Trophoblast cell (in vitro differentiated cells and primary cell): ENCODE measurements at regions not wholly inside any gene's neighbourhood (a gene's known extent, or its start where the extent isn't known, plus 50 kb on each side); places are given as distances from the start of the nearest gene placed in this dataset.

Experiments used
- DNase-seq, 2 donors: peaks; one replicate each; pipeline ENCODE4 v3.0.0-alpha.2; 2016
- H2AFZ ChIP-seq: 2 replicates; pipeline ENCODE4 v1.6.1; 2013; ENCODE audit warnings: low read length, moderate library complexity, mild to moderate bottlenecking; ENCODE audit not compliant: insufficient read depth, poor library complexity
- H2AK5ac ChIP-seq: 2 replicates; pipeline ENCODE4 v1.6.1; 2013; ENCODE audit warnings: mild to moderate bottlenecking, low read length
- H2BK120ac ChIP-seq: 2 replicates; pipeline ENCODE4 v1.6.1; 2013; ENCODE audit warnings: low read length, mild to moderate bottlenecking, moderate library complexity; ENCODE audit not compliant: insufficient read depth, poor library complexity
- H2BK12ac ChIP-seq: 2 replicates; pipeline ENCODE4 v1.6.1; 2013; ENCODE audit warnings: mild to moderate bottlenecking, low read length, moderate library complexity
- H2BK5ac ChIP-seq: 2 replicates; pipeline ENCODE4 v1.6.1; 2013; ENCODE audit warnings: low read length, low read depth, moderate library complexity, mild to moderate bottlenecking; ENCODE audit not compliant: poor library complexity
- H3K14ac ChIP-seq: 2 replicates; pipeline ENCODE4 v1.6.1; 2013; ENCODE audit warnings: mild to moderate bottlenecking, low read length
- H3K18ac ChIP-seq: 2 replicates; pipeline ENCODE4 v1.6.1; 2013; ENCODE audit warnings: mild to moderate bottlenecking, low read length
- H3K23ac ChIP-seq: 2 replicates; pipeline ENCODE4 v1.6.1; 2013; ENCODE audit warnings: low read length
- H3K27ac ChIP-seq: 2 replicates; pipeline ENCODE4 v1.5.1; 2013; ENCODE audit warnings: low read depth, mild to moderate bottlenecking, inconsistent platforms, low read length, moderate library complexity
- H3K27me3 ChIP-seq: 2 replicates; pipeline ENCODE4 v1.6.1; 2013; ENCODE audit warnings: inconsistent platforms, mild to moderate bottlenecking, low read length, moderate library complexity; ENCODE audit not compliant: insufficient read depth
- H3K36me3 ChIP-seq, 2 experiments: 1 replicate in 1 of 2; 2 replicates in 1 of 2; pipeline ENCODE4 v1.6.1; 2013; ENCODE audit warnings: low read length in 2 of 2, mild to moderate bottlenecking in 2 of 2, moderate library complexity in 1 of 2; ENCODE audit not compliant: insufficient read depth in 2 of 2, control insufficient read depth in 1 of 2
- H3K4ac ChIP-seq: 2 replicates; pipeline ENCODE4 v1.6.1; 2013; ENCODE audit warnings: low read depth, mild to moderate bottlenecking, low read length, moderate library complexity
- H3K4me1 ChIP-seq, 2 experiments: 1 replicate in 1 of 2; 2 replicates in 1 of 2; pipeline ENCODE4 v1.6.1; 2013; ENCODE audit warnings: low read length in 2 of 2, mild to moderate bottlenecking in 2 of 2, moderate library complexity in 1 of 2; ENCODE audit not compliant: insufficient read depth in 2 of 2, control insufficient read depth in 1 of 2
- H3K4me2 ChIP-seq: 2 replicates; pipeline ENCODE4 v1.6.1; 2013; ENCODE audit warnings: inconsistent platforms, mild to moderate bottlenecking, low read length, moderate library complexity
- H3K4me3 ChIP-seq: 2 replicates; pipeline ENCODE4 v1.5.1; 2013; ENCODE audit warnings: mild to moderate bottlenecking, low read depth, low read length, inconsistent platforms
- H3K79me1 ChIP-seq: one replicate; pipeline ENCODE4 v1.6.1; 2013; ENCODE audit warnings: low read length
- H3K79me2 ChIP-seq: 2 replicates; pipeline ENCODE4 v1.6.1; 2013; ENCODE audit warnings: low read length, mild to moderate bottlenecking; ENCODE audit not compliant: control insufficient read depth, insufficient read depth, poor library complexity
- H3K9ac ChIP-seq: 2 replicates; pipeline ENCODE4 v1.6.1; 2013; ENCODE audit warnings: mild to moderate bottlenecking, low read length
- H3K9me3 ChIP-seq: 2 replicates; pipeline ENCODE4 v1.6.1; 2013; ENCODE audit warnings: low read depth, mild to moderate bottlenecking, control low read depth, inconsistent platforms, low read length; ENCODE audit not compliant: insufficient read depth
- H4K12ac ChIP-seq: 2 replicates; pipeline ENCODE4 v1.6.1; 2013; ENCODE audit warnings: low read depth, mild to moderate bottlenecking, low read length, moderate library complexity
- H4K8ac ChIP-seq: 2 replicates; pipeline ENCODE4 v1.6.1; 2013; ENCODE audit warnings: low read depth, mild to moderate bottlenecking, low read length, moderate library complexity
- H4K91ac ChIP-seq: one replicate; pipeline ENCODE4 v1.6.1; 2013; ENCODE audit warnings: low read depth, mild to moderate bottlenecking, low read length, moderate library complexity
- WGBS: extraction: QIAGEN DNeasy Blood & Tissue Kit; methylation state at CpG from one replicate; pipeline ENCODE4 v1.1.7; 2013; ENCODE audit warnings: missing lambda C conversion rate; ENCODE audit not compliant: insufficient read length, insufficient coverage; ENCODE audit errors: extremely low coverage; 5-methylcytosine and 5-hydroxymethylcytosine counted together

- Histone ChIP-seq H3K27me3 (no peaks in the 10 kb centered on the region), H3K23ac (no peak overlapping the region), H2BK5ac (no peak overlapping the region), H4K8ac (no peak overlapping the region), H3K27ac (no peak overlapping the region), H4K12ac (no peak overlapping the region), H3K9ac (no peak overlapping the region), H3K79me1 (no peaks in the 10 kb centered on the region), H3K4me2 (no peak overlapping the region), H4K91ac (no peak overlapping the region), H2BK120ac (no peak overlapping the region), H3K18ac (no peak overlapping the region), H3K4me1 (no peaks in the 10 kb centered on the region), H3K4ac (no peak overlapping the region), H2BK12ac (no peak overlapping the region), H3K79me2 (no peaks in the 10 kb centered on the region), H3K4me3 (no peak overlapping the region), H3K36me3 (no peaks in the 10 kb centered on the region), H3K9me3 (peaks cover 13% of the 10 kb centered on the region), H2AK5ac (no peak overlapping the region), H2AFZ (no peak overlapping the region), H3K14ac (no peak overlapping the region)
- no CpG with 5 or more reads among the region's 8 CpGs for WGBS
- DNase-seq: no peak
These were observed 90.1 kb upstream of the NEO1 start for GRCh38 chr15:72962054-72962702.

GRCh38 chr15:72961346-72961745, 90.9 kb upstream of the NEO1 start:
- Histone ChIP-seq H4K12ac (no peak overlapping the region), H2AK5ac (no peak overlapping the region), H3K4me3 (no peak overlapping the region), H3K4me2 (no peak overlapping the region), H3K14ac (no peak overlapping the region), H3K79me1 (no peaks in the 10 kb centered on the region), H2BK12ac (no peak overlapping the region), H3K9ac (no peak overlapping the region), H2AFZ (no peak overlapping the region), H4K8ac (no peak overlapping the region), H3K36me3 (no peaks in the 10 kb centered on the region), H3K4me1 (no peaks in the 10 kb centered on the region), H3K9me3 (peaks cover 13% of the 10 kb centered on the region), H3K18ac (no peak overlapping the region), H3K23ac (no peak overlapping the region), H2BK120ac (no peak overlapping the region), H3K27me3 (no peaks in the 10 kb centered on the region), H4K91ac (no peak overlapping the region), H3K27ac (no peak overlapping the region), H3K79me2 (no peaks in the 10 kb centered on the region), H2BK5ac (no peak overlapping the region), H3K4ac (no peak overlapping the region)
- WGBS: no CpG with 5 or more reads among the region's 3 CpGs
- no peak for DNase-seq

- Histone ChIP-seq H3K4ac (no peak overlapping the region), H2AFZ (no peak overlapping the region), H3K36me3 (no peaks in the 10 kb centered on the region), H3K18ac (no peak overlapping the region), H4K91ac (no peak overlapping the region), H3K27me3 (no peaks in the 10 kb centered on the region), H3K9ac (no peak overlapping the region), H2AK5ac (no peak overlapping the region), H3K14ac (no peak overlapping the region), H4K12ac (no peak overlapping the region), H4K8ac (no peak overlapping the region), H3K27ac (no peak overlapping the region), H3K4me3 (no peak overlapping the region), H3K23ac (no peak overlapping the region), H2BK5ac (no peak overlapping the region), H3K79me2 (no peaks in the 10 kb centered on the region), H2BK12ac (no peak overlapping the region), H3K4me2 (no peak overlapping the region), H3K79me1 (no peaks in the 10 kb centered on the region), H2BK120ac (no peak overlapping the region), H3K4me1 (no peaks in the 10 kb centered on the region), H3K9me3 (peaks cover 14% of the 10 kb centered on the region)
- WGBS: no CpG with 5 or more reads among the region's 3 CpGs
- DNase-seq: no peak
These were observed 93.6 kb upstream of the NEO1 start for GRCh38 chr15:72958634-72959033.

GRCh38 chr15:72953306-72953705, 99.0 kb upstream of the NEO1 start:
- Histone ChIP-seq H2AK5ac (no peak overlapping the region), H3K9me3 (peaks cover 2% of the 10 kb centered on the region), H4K12ac (no peak overlapping the region), H3K79me2 (no peaks in the 10 kb centered on the region), H3K4me1 (no peaks in the 10 kb centered on the region), H3K36me3 (no peaks in the 10 kb centered on the region), H3K79me1 (no peaks in the 10 kb centered on the region), H2AFZ (no peak overlapping the region), H2BK120ac (no peak overlapping the region), H3K4me2 (no peak overlapping the region), H2BK5ac (no peak overlapping the region), H3K4ac (no peak overlapping the region), H3K23ac (no peak overlapping the region), H3K14ac (no peak overlapping the region), H3K27ac (no peak overlapping the region), H3K9ac (no peak overlapping the region), H4K91ac (no peak overlapping the region), H3K4me3 (no peak overlapping the region), H2BK12ac (no peak overlapping the region), H3K27me3 (no peaks in the 10 kb centered on the region), H4K8ac (no peak overlapping the region), H3K18ac (no peak overlapping the region)
- no peak for DNase-seq
- WGBS: no CpG with 5 or more reads among the region's 6 CpGs
